Fibroblast of gingiva (primary cell): ENCODE measurements at regions not wholly inside any gene's neighbourhood (a gene's known extent, or its start where the extent isn't known, plus 50 kb on each side); places are given as distances from the start of the nearest gene placed in this dataset.

Source experiments
- DNase-seq: peaks from one replicate; pipeline ENCODE4 v3.0.0-alpha.2; 2011; ENCODE audit warnings: low read depth

GRCh38 chr22:19574247-19574646 is 50.0 kb upstream of the CLDN5 start:
- DNase-seq, result no peak

DNA sequence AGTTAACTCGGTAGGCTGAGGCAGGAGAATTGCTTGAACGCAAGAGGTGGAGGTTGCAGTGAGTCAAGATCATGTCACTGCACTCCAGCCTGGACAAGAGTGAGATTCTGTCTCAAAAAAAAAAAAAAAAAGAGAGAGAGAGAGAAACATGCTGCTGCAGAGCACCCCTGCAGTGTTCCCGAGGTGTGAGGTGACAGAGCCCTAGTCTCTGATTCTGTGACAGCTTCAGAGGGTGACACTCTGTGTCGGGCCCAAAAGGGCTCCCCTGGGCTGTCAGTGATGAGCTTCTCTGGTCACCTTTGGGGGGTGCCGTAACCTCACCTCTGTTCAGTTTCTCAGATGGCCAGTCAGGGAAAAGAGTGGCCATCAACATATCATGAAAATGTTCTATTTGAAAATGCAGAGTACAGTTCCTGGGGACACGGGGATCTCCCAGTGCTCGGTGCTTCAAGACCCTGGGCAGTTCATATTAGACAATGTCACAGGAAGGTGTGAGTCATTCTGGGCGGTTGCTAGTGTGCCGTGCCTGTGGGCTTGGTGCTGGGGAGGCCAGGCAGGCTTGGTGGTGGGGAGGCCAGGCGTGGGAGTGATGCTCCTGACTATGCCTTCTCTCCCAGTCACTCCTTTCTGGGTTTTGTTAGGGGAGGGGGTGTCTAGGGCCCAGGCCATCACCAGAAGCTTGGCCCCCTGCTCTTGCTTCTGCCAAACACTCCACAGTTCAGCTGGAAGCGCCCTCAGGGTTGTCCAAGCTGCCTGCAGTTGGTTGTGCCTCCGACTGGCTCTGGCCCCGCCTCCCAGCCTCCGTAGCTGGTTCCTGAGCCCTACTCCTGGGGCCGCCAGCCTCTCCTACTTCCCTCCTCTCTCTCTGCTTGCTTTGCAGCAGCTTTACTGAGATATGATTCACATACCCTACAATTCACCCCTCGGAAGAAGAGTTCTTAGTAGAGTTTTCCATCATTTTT is 52.5 kb upstream of the CLDN5 start:
- no peak for DNase-seq

DNA sequence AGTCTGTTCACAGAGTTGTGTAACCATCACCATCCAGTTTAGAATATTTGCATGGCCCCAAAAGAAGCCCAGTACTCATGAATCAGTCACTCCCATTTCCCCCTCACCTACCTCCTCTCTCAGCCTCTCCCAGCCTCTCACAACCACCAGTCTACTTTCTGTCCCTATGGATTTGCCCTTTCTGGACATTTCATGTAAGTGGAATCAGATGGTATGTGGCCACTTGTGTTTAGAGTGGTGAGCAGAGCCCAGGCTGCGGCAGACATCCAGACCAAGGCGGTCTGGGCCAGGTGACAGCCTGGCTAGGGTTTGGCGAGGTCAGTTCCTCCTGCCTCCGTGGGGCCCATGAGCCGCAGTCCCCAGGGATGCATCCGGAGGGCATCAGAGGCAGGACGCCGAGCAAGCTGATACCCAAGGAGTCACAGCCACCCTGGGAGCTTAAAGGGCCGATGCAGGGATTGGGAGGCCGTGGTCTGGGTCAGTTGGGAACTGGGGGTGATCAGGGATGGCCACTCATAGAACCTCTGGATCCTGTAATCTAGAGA is 53.3 kb upstream of the CLDN5 start:
- DNase-seq, result no peak

DNA sequence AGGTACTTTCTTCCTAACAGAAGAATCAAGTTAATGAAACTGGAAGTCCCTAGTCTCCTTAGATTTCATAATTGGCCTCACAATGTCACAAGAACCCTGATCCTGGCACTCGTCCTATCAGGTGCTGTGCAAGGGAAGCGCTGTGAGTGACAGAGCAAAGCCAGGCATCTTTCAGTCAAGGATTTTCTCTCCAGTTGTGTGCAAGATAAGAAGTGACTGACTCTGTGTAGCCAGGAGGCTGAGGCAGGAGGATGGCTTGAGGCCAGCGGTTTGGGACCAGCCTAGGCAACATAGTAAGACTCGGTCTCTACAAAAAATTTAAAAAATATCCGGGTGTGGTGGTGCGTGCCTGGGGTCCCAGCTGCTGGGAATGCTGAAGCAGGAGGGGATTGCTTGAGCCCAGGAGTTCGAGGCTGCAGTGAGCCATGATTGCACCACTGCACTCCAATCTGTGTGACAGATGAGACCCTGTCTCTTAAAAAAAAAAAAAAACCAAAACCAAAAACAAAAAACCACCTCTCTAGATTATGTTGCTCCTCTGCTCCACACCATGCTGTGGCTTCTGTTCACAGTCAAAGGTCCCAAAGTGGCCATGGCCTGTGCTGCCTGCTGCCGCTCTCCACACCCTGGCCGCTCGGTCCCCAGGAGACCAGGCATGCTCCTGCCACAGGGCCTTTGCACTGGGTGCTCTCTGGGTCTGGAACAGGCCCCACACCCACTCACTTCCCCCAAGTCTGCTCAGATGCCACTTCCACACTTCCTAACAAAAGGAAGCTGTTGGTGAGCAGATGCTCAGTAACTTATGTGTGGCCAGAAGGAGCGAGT is 54.2 kb upstream of the CLDN5 start:
- DNase-seq, result no peak

DNA sequence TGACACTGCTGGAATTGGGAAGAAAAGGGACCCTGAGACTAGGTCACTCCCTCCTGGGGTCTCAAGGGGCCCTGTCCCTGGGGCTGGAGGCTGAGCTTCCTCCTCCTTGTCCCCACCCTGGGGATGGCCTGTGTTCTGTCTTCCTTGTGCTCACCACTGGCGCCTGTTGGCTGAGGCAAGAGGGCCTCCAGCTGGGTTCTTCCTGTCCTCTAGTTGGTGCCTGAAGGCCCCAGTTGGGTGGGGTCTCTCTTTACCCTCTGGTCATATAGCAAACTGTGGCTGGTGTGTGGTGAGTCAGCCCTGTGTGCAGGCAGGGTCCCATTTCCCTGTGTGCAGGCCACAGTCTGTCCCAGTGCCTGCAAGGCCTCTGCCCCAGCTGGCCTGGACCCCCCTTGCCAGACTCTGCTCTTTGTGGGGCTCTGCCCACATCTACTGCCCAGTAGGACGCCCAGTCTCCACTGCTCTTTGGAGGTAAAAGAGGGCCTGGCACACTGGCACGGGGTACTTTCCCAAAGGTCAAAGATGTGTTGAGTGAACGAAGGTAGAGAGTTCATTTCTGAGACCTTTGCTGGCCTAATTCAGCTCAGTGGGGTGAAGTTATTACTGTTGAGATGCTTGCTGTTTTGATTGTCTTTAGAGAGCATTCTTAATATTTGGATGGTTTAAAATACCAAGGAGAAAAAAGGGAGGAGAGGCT is 55.1 kb upstream of the CLDN5 start:
- DNase-seq, result no peak

DNA sequence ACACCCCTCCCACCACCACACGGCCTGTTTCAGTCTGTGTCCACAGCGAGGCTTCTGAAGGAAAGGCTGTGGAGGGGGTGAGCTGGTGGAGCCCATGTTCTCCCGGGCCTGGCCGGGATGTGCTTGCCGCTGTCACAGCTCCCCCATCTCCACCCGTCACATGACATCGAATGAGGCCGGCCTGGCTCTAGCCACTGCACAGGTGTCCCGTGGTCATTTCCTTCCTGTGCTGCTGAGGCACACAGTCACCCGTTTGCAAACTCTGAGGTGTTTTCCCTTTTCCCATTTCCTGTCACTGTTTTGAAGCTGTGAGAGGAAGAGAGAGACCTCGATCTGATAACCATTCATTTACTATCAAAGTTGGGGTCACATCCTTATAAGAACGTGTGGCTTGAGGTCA is 55.7 kb upstream of the CLDN5 start:
- no peak for DNase-seq

DNA sequence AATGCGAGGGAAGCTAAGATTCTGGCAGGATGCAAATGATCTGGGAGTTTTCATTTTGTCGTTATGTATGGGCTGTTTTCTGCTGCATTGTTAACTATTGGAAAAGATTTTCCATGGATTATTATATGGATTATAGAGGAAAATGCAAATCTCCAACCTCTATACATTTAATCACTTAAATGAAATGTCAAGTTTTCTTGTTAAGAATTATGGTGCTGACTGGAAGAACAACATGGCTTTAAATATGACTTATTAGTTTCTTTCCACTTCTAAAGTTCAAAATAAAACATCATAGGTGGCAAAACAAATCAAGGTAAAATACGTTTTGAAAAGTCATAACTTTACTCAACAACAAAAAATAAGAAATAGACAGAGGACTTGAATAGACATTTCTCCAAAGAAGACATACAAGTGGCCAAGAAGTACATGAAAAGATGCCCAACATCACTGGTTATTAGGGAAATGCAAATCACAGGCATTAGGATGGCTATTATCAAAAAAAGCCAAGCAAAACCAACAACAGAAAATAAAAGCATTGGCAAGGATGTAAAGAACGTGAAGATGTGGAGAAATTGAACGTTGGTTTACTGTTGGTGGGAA is 56.2 kb upstream of the CLDN5 start:
- no peak for DNase-seq

- DNase-seq, result no peak
Observed at GRCh38 chr22:19582033-19582693, 58.0 kb upstream of the CLDN5 start.

GRCh38 chr22:19586922-19587684 is 62.9 kb upstream of the CLDN5 start:
- DNase-seq, result no peak

- no peak for DNase-seq
Observed at GRCh38 chr22:19590696-19591095, 66.5 kb upstream of the CLDN5 start.

- no peak for DNase-seq
Observed at GRCh38 chr22:19591568-19591967, 67.4 kb upstream of the CLDN5 start.

- DNase-seq, result no peak
Observed at GRCh38 chr22:19592464-19592863, 68.3 kb upstream of the CLDN5 start.

GRCh38 chr22:19593991-19594569 is 69.9 kb upstream of the CLDN5 start:
- DNase-seq, result no peak

GRCh38 chr22:19595532-19595931 is 71.3 kb upstream of the CLDN5 start:
- DNase-seq, result no peak

- DNase-seq, result no peak
Observed at GRCh38 chr22:19596680-19597398, 72.6 kb upstream of the CLDN5 start.

DNA sequence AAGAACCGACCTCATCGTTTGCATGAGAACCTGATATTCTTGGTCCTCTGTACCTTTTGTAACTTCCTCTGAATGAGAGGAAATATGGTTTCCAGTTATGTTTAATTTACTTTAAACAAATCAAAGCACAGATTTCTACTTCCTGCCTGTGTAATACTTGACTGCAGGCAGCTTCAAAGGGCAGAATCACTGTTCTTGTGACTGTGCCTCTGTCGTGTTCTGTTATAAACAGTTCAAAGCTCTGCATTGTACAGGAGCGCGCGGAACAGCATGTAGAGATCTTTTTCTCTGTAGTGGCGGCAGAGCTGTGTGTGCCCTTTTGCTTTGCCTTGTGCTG is 73.2 kb upstream of the CLDN5 start:
- no peak for DNase-seq

GRCh38 chr22:19598054-19598855 is 74.0 kb upstream of the CLDN5 start:
- DNase-seq, result no peak

- no peak for DNase-seq
Observed at GRCh38 chr22:19599004-19599403, 74.8 kb upstream of the CLDN5 start.
